ENCODE measurements at regions not wholly inside any gene's neighbourhood (a gene's known extent, or its start where the extent isn't known, plus 50 kb on each side); places are given as distances from the start of the nearest gene placed in this dataset.

- no peak overlapping the region for H3K4me3 ChIP-seq
- H3K36me3 ChIP-seq = no peaks in the 10 kb centered on the region
- TF ChIP-seq Cebpa-rat (IDR thresholded peaks at IDR 0.05) = no peak
- no peak overlapping the region for H3K4me2 ChIP-seq
- H3K9ac ChIP-seq = no peak overlapping the region
- no peaks in the 10 kb centered on the region for H4K20me1 ChIP-seq
- no peak overlapping the region for H3K27ac ChIP-seq
- no peaks in the 10 kb centered on the region for H3K9me3 ChIP-seq (replicated peaks in 1 of 11)
- no peaks in the 10 kb centered on the region for H3K4me1 ChIP-seq
- no peaks in the 10 kb centered on the region for H3K27me3 ChIP-seq
Measured at GRCh38 chr11:16494918-16495691, 138.8 kb upstream of the SOX6 start.

- Histone ChIP-seq H3K27ac (no peak overlapping the region), H3K27me3 (no peaks in the 10 kb centered on the region), H3K4me3 (no peak overlapping the region), H3K4me1 (no peaks in the 10 kb centered on the region), H4K20me1 (no peaks in the 10 kb centered on the region; a peak in 1 of 22 replicates), H3K4me2 (no peak overlapping the region), H3K9ac (no peak overlapping the region), H3K36me3 (no peaks in the 10 kb centered on the region), H3K9me3 (replicated peaks in 1 of 11) (no peaks in the 10 kb centered on the region)
- TF ChIP-seq Cebpa-rat (IDR thresholded peaks at IDR 0.05) = no peak
Measured at GRCh38 chr11:16484434-16484833, 128.1 kb upstream of the SOX6 start.

- no peaks in the 10 kb centered on the region for H3K9me3 ChIP-seq (replicated peaks in 1 of 11)
- no peak overlapping the region for H3K4me3 ChIP-seq
- H3K36me3 ChIP-seq = no peaks in the 10 kb centered on the region
- no peaks in the 10 kb centered on the region for H3K4me1 ChIP-seq
- no peak overlapping the region for H3K27ac ChIP-seq
- H3K27me3 ChIP-seq = no peaks in the 10 kb centered on the region
- no peak overlapping the region for H3K4me2 ChIP-seq
- H3K9ac ChIP-seq = no peak overlapping the region
- H4K20me1 ChIP-seq = no peaks in the 10 kb centered on the region
- TF ChIP-seq Cebpa-rat (IDR thresholded peaks at IDR 0.05) = no peak
Measured at GRCh38 chr11:16474659-16475058, 118.3 kb upstream of the SOX6 start.

- Histone ChIP-seq H3K4me1 (no peaks in the 10 kb centered on the region), H3K27me3 (no peaks in the 10 kb centered on the region), H3K4me2 (no peak overlapping the region), H4K20me1 (no peaks in the 10 kb centered on the region), H3K36me3 (no peaks in the 10 kb centered on the region), H3K9me3 (replicated peaks in 1 of 11) (no peaks in the 10 kb centered on the region), H3K27ac (no peak overlapping the region), H3K9ac (no peak overlapping the region), H3K4me3 (no peak overlapping the region)
- TF ChIP-seq Cebpa-rat (IDR thresholded peaks at IDR 0.05) = no peak
Measured at GRCh38 chr11:16469968-16470367, 113.6 kb upstream of the SOX6 start.

- Histone ChIP-seq H3K4me3 (no peak overlapping the region), H3K4me2 (no peak overlapping the region), H3K27ac (no peak overlapping the region), H3K9me3 (replicated peaks in 1 of 11) (no peaks in the 10 kb centered on the region), H3K4me1 (no peaks in the 10 kb centered on the region), H3K27me3 (no peaks in the 10 kb centered on the region), H3K9ac (no peak overlapping the region), H3K36me3 (no peaks in the 10 kb centered on the region), H4K20me1 (no peaks in the 10 kb centered on the region)
- no peak for TF ChIP-seq Cebpa-rat (IDR thresholded peaks at IDR 0.05)
Measured at GRCh38 chr11:16468735-16469453, 112.5 kb upstream of the SOX6 start.

- H3K27me3 ChIP-seq = no peaks in the 10 kb centered on the region
- H3K36me3 ChIP-seq = no peaks in the 10 kb centered on the region
- no peaks in the 10 kb centered on the region for H3K4me1 ChIP-seq
- TF ChIP-seq Cebpa-rat (IDR thresholded peaks at IDR 0.05) = no peak
- no peak overlapping the region for H3K9ac ChIP-seq
- no peak overlapping the region for H3K4me3 ChIP-seq
- H4K20me1 ChIP-seq = no peaks in the 10 kb centered on the region
- H3K9me3 ChIP-seq (replicated peaks in 1 of 11) = no peaks in the 10 kb centered on the region
- no peak overlapping the region for H3K4me2 ChIP-seq
- H3K27ac ChIP-seq = no peak overlapping the region
Measured at GRCh38 chr11:16460508-16460907, 104.2 kb upstream of the SOX6 start.

- no peaks in the 10 kb centered on the region for H3K4me1 ChIP-seq
- H3K4me2 ChIP-seq = no peak overlapping the region
- H3K4me3 ChIP-seq = no peak overlapping the region
- H4K20me1 ChIP-seq = no peaks in the 10 kb centered on the region
- H3K9me3 ChIP-seq (replicated peaks in 1 of 11) = no peaks in the 10 kb centered on the region
- no peaks in the 10 kb centered on the region for H3K36me3 ChIP-seq
- H3K9ac ChIP-seq = no peak overlapping the region
- TF ChIP-seq Cebpa-rat (IDR thresholded peaks at IDR 0.05) = no peak
- no peaks in the 10 kb centered on the region for H3K27me3 ChIP-seq
- H3K27ac ChIP-seq = no peak overlapping the region
Measured at GRCh38 chr11:16456366-16456765, 100.0 kb upstream of the SOX6 start.

GRCh38 chr11:16454289-16454863, 98.0 kb upstream of the SOX6 start:
- no peak overlapping the region for H3K27ac ChIP-seq
- no peak overlapping the region for H3K9ac ChIP-seq
- no peaks in the 10 kb centered on the region for H3K27me3 ChIP-seq
- H3K9me3 ChIP-seq (replicated peaks in 1 of 11) = no peaks in the 10 kb centered on the region
- H3K36me3 ChIP-seq = no peaks in the 10 kb centered on the region
- H4K20me1 ChIP-seq = no peaks in the 10 kb centered on the region
- H3K4me2 ChIP-seq = no peak overlapping the region
- no peaks in the 10 kb centered on the region for H3K4me1 ChIP-seq
- no peak for TF ChIP-seq Cebpa-rat (IDR thresholded peaks at IDR 0.05)
- no peak overlapping the region for H3K4me3 ChIP-seq

GRCh38 chr11:16448123-16448717, 91.9 kb upstream of the SOX6 start:
- no peaks in the 10 kb centered on the region for H4K20me1 ChIP-seq
- H3K4me2 ChIP-seq = no peak overlapping the region
- H3K36me3 ChIP-seq = no peaks in the 10 kb centered on the region
- no peak overlapping the region for H3K27ac ChIP-seq
- H3K9me3 ChIP-seq (replicated peaks in 1 of 11) = no peaks in the 10 kb centered on the region
- no peaks in the 10 kb centered on the region for H3K27me3 ChIP-seq
- no peak overlapping the region for H3K4me3 ChIP-seq
- no peak overlapping the region for H3K9ac ChIP-seq
- no peak for TF ChIP-seq Cebpa-rat (IDR thresholded peaks at IDR 0.05)
- no peaks in the 10 kb centered on the region for H3K4me1 ChIP-seq

Measured in BLaER1 treated with 17β-estradiol and CSF1 and Interleukin-3, amounts not matched to agents 10 nM and 100 nM (cell line).